Gastrocnemius medialis (tissue), 4 donors: ENCODE measurements at regions not wholly inside any gene's neighbourhood (a gene's known extent, or its start where the extent isn't known, plus 50 kb on each side); places are given as distances from the start of the nearest gene placed in this dataset.

Source experiments
- ATAC-seq, 2 donors: fragments of 150-250 bp; one replicate each; pipeline ENCODE4 v1.9.1; 2016
- DNase-seq, 2 donors: peaks; one replicate each; pipeline ENCODE4 v3.0.0-alpha.2; 2019
- H3K27ac ChIP-seq, 4 donors: fragments of 200-600 bp; sonication (generic); 1 replicate in 1 of 4; 2 replicates in 3 of 4; pipeline ENCODE4 v1.5.1; 2016 to 2018; ENCODE audit warnings: mild to moderate bottlenecking in 2 of 4, moderate library complexity in 1 of 4
- H3K27me3 ChIP-seq, 3 donors: fragments of 200-600 bp; sonication (generic) in 2 of 3; 1 replicate in 1 of 3; 2 replicates in 2 of 3; pipeline versions ENCODE4 v1.5.1 to v1.6.0; 2016 to 2019; ENCODE audit warnings: mild to moderate bottlenecking in 1 of 3, moderate library complexity in 1 of 3
- H3K36me3 ChIP-seq, 2 donors: fragments of 200-600 bp; sonication (generic) in 1 of 2; one replicate each; pipeline ENCODE4 v1.5.1; 2017 to 2018
- H3K4me1 ChIP-seq, 2 donors: fragments of 200-600 bp; sonication (generic) in 1 of 2; one replicate each; pipeline ENCODE4 v1.5.1; 2016 to 2017; ENCODE audit warnings: mild to moderate bottlenecking in 2 of 2
- H3K4me3 ChIP-seq, 4 donors: fragments of 200-600 bp; sonication (generic) in 3 of 4; 1 replicate in 1 of 4; 2 replicates in 3 of 4; pipeline ENCODE4 v1.5.1; 2016 to 2019; ENCODE audit warnings: mild to moderate bottlenecking in 2 of 4
- H3K9me3 ChIP-seq, 3 donors: fragments of 200-600 bp; sonication (generic) in 2 of 3; 1 replicate in 1 of 3; 2 replicates in 2 of 3; pipeline ENCODE4 v1.5.1; 2016 to 2019
- CTCF ChIP-seq, 5 experiments: fragments of 450-650 bp in 3 of 5; fragments of 200-600 bp in 2 of 5; sonication (generic) in 2 of 5; IDR thresholded peaks in 4 of 5; conservative IDR thresholded peaks in 1 of 5; 1 replicate in 4 of 5; 2 replicates in 1 of 5; pipeline ENCODE4 v1.5.1; 2016 to 2019; ENCODE audit warnings: antibody characterized with exemption in 5 of 5, mild to moderate bottlenecking in 3 of 5, moderate library complexity in 3 of 5
- POLR2A ChIP-seq, 2 donors: fragments of 450-650 bp; IDR thresholded peaks; one replicate each; pipeline ENCODE4 v1.6.1; 2017; ENCODE audit warnings: antibody characterized with exemption in 2 of 2, mild to moderate bottlenecking in 2 of 2, moderate library complexity in 2 of 2
- in situ Hi-C, 4 donors: fragments of 200-750 bp; cut with MboI; loops; one replicate each; pipeline versions ENCODE4 v1.15.0 to v1.8.0; 2017; ENCODE audit warnings: low sequenced_read_pairs in 4 of 4
- intact Hi-C: fragments of 100-400 bp; cut with DNase I; formaldehyde crosslinking; loops from one replicate; pipeline ENCODE4 v1.15.1; 2023; ENCODE audit warnings: low total_unique reads

- intact Hi-C loops: no loop called here
- no peaks in the 10 kb centered on the region for H3K9me3 ChIP-seq
- H3K27ac ChIP-seq: no peak overlapping the region
- no peak for DNase-seq
- H3K4me3 ChIP-seq: no peak overlapping the region
- no peak for ATAC-seq
- H3K27me3 ChIP-seq: peaks cover 0 to 5% (median 0%) of the 10 kb centered on the region in 3 donors
- TF ChIP-seq CTCF (IDR thresholded peaks at IDR 0.05 in 4 of 5, conservative IDR thresholded peaks at IDR 0.05 in 1 of 5): no peak
- H3K36me3 ChIP-seq: no peaks in the 10 kb centered on the region
- no peaks in the 10 kb centered on the region for H3K4me1 ChIP-seq
- in situ Hi-C loops: no loop called here
Measured at GRCh38 chr21:41048623-41049022, 119.3 kb upstream of the BACE2 start.

GRCh38 chr21:41052820-41053555, 115.0 kb upstream of the BACE2 start:
- Histone ChIP-seq H3K36me3 (no peaks in the 10 kb centered on the region), H3K27me3 (peaks cover 0 to 5% (median 0%) of the 10 kb centered on the region in 3 donors), H3K4me3 (no peak overlapping the region), H3K9me3 (no peaks in the 10 kb centered on the region), H3K27ac (no peak overlapping the region), H3K4me1 (no peaks in the 10 kb centered on the region)
- in situ Hi-C loops: loop anchor here in 2 of 4 donors (25.0 kb wide), 3 partner anchors 591 to 916 kb away; no protein-coding TSS in a partner anchor
- DNase-seq: no peak
- no peak for ATAC-seq
- intact Hi-C loops: no loop called here
- TF ChIP-seq POLR2A (IDR thresholded peaks at IDR 0.05): no peak
- no peak for TF ChIP-seq CTCF (IDR thresholded peaks at IDR 0.05 in 4 of 5, conservative IDR thresholded peaks at IDR 0.05 in 1 of 5)

GRCh38 chr21:41054018-41054578, 113.9 kb upstream of the BACE2 start:
- no peak for DNase-seq
- H3K36me3 ChIP-seq: no peaks in the 10 kb centered on the region
- no peaks in the 10 kb centered on the region for H3K9me3 ChIP-seq
- peaks cover 0 to 5% (median 0%) of the 10 kb centered on the region in 3 donors for H3K27me3 ChIP-seq
- TF ChIP-seq POLR2A (IDR thresholded peaks at IDR 0.05): no peak
- no peak for TF ChIP-seq CTCF (IDR thresholded peaks at IDR 0.05 in 4 of 5, conservative IDR thresholded peaks at IDR 0.05 in 1 of 5)
- in situ Hi-C loops (loop anchor here in 2 of 4 donors (25.0 kb wide), 3 partner anchors 592 to 917 kb away; no protein-coding TSS in a partner anchor), intact Hi-C loops (no loop called here)
- ATAC-seq: no peak
- H3K4me3 ChIP-seq: no peak overlapping the region
- H3K4me1 ChIP-seq: no peaks in the 10 kb centered on the region
- no peak overlapping the region for H3K27ac ChIP-seq

GRCh38 chr21:41055266-41055665, 112.7 kb upstream of the BACE2 start:
- intact Hi-C loops: no loop called here
- in situ Hi-C loops: loop anchor here in 2 of 4 donors (25.0 kb wide), 3 partner anchors 593 to 918 kb away; no protein-coding TSS in a partner anchor
- TF ChIP-seq CTCF (IDR thresholded peaks at IDR 0.05 in 4 of 5, conservative IDR thresholded peaks at IDR 0.05 in 1 of 5) (no peak), POLR2A (IDR thresholded peaks at IDR 0.05) (no peak)
- Histone ChIP-seq H3K4me3 (no peak overlapping the region), H3K9me3 (no peaks in the 10 kb centered on the region), H3K27me3 (peaks cover 0 to 5% (median 0%) of the 10 kb centered on the region in 3 donors), H3K4me1 (no peaks in the 10 kb centered on the region), H3K27ac (no peak overlapping the region), H3K36me3 (no peaks in the 10 kb centered on the region)
- ATAC-seq (no peak), DNase-seq (no peak)
